OCI-LY1 (cell line): ENCODE measurements at regions not wholly inside any gene's neighbourhood (a gene's known extent, or its start where the extent isn't known, plus 50 kb on each side); places are given as distances from the start of the nearest gene placed in this dataset.

Experiments used
- H2AFZ ChIP-seq: fragments of 200-600 bp; sonication (generic), shearing (Covaris generic); 2 replicates; pipeline ENCODE4 v1.6.0; 2014; ENCODE audit warnings: antibody characterized with exemption, mild to moderate bottlenecking, low read length
- H3F3A ChIP-seq: fragments of 200-600 bp; sonication (generic), shearing (Covaris generic); 2 replicates; pipeline ENCODE4 v1.6.0; 2014; ENCODE audit warnings: mild to moderate bottlenecking, antibody characterized with exemption, low read length, moderate library complexity; ENCODE audit not compliant: insufficient read depth
- H3K27ac ChIP-seq: fragments of 200-600 bp; sonication (generic); 2 replicates; pipeline ENCODE4 v1.5.1; 2014; ENCODE audit warnings: low read length, mixed run types, mild to moderate bottlenecking, low read depth; ENCODE audit not compliant: poor library complexity, severe bottlenecking
- H3K27me3 ChIP-seq: fragments of 200-600 bp; sonication (generic); 2 replicates; pipeline ENCODE4 v1.6.0; 2014; ENCODE audit warnings: antibody characterized with exemption, mild to moderate bottlenecking, low read length, moderate library complexity; ENCODE audit not compliant: insufficient read depth
- H3K36me3 ChIP-seq: fragments of 200-600 bp; sonication (generic); 2 replicates; pipeline ENCODE4 v1.6.1; 2014; ENCODE audit warnings: mild to moderate bottlenecking, antibody characterized with exemption, low read length, moderate library complexity, mixed read lengths; ENCODE audit not compliant: insufficient read depth
- H3K4me1 ChIP-seq: fragments of 200-600 bp; sonication (generic); 2 replicates; pipeline ENCODE4 v1.5.1; 2014; ENCODE audit warnings: mild to moderate bottlenecking, low read length, moderate library complexity; ENCODE audit not compliant: insufficient read depth, severe bottlenecking
- H3K4me2 ChIP-seq: fragments of 200-600 bp; sonication (generic), shearing (Covaris generic); 2 replicates; pipeline ENCODE4 v1.6.1; 2014; ENCODE audit warnings: low read length
- H3K4me3 ChIP-seq: fragments of 200-600 bp; sonication (generic); 2 replicates; pipeline ENCODE4 v1.5.1; 2014; ENCODE audit warnings: low read length, low read depth, mild to moderate bottlenecking, mixed read lengths; ENCODE audit not compliant: poor library complexity, severe bottlenecking
- H3K79me2 ChIP-seq: fragments of 200-600 bp; shearing (Covaris generic); 2 replicates; pipeline ENCODE4 v1.6.1; 2016; ENCODE audit warnings: mixed run types, low read length, mixed read lengths; ENCODE audit not compliant: insufficient read depth
- H3K9ac ChIP-seq: fragments of 200-600 bp; sonication (generic), shearing (Covaris generic); 2 replicates; pipeline ENCODE4 v1.6.1; 2014; ENCODE audit warnings: mild to moderate bottlenecking, low read length, mixed read lengths
- H3K9me2 ChIP-seq: fragments of 200-600 bp; sonication (generic), shearing (Covaris generic); 2 replicates; pipeline ENCODE4 v1.6.1; 2014; ENCODE audit warnings: low read depth, mild to moderate bottlenecking, low read length, mixed read lengths
- H3K9me3 ChIP-seq: fragments of 200-600 bp; shearing (Covaris generic); 2 replicates; pipeline ENCODE4 v1.6.1; 2014; ENCODE audit warnings: low read length, mixed read lengths
- H4K20me1 ChIP-seq: fragments of 200-600 bp; sonication (generic), shearing (Covaris generic); 2 replicates; pipeline ENCODE4 v1.6.0; 2016; ENCODE audit warnings: mild to moderate bottlenecking, low read length; ENCODE audit not compliant: insufficient read depth
- EZH2 ChIP-seq: fragments of 200-600 bp; sonication (generic), shearing (Covaris generic); IDR thresholded peaks from 2 replicates; pipeline ENCODE4 v1.8.0; 2017; ENCODE audit warnings: borderline replicate concordance, mixed run types, mild to moderate bottlenecking, antibody characterized with exemption, low read length, moderate library complexity, mixed read lengths
- TF ChIP-seq, protein P1 (sequence below): fragments of 200-600 bp; sonication (generic), shearing (Covaris generic); IDR thresholded peaks from 2 replicates; pipeline ENCODE4 v1.5.1; 2017; ENCODE audit warnings: mild to moderate bottlenecking, antibody characterized with exemption, low read length, moderate library complexity, mixed read lengths

- no peak overlapping the region for H3K27ac ChIP-seq
- H3K4me2 ChIP-seq = no peak overlapping the region
- H3K4me1 ChIP-seq = no peaks in the 10 kb centered on the region
- H3K9ac ChIP-seq = no peak overlapping the region
- H3K9me2 ChIP-seq = no peaks in the 10 kb centered on the region
- H3K36me3 ChIP-seq = no peaks in the 10 kb centered on the region
- no peaks in the 10 kb centered on the region for H3K27me3 ChIP-seq
- H2AFZ ChIP-seq = no peak overlapping the region
- no peaks in the 10 kb centered on the region for H3F3A ChIP-seq
- no peak overlapping the region for H3K4me3 ChIP-seq
- H3K79me2 ChIP-seq = no peaks in the 10 kb centered on the region
- no peaks in the 10 kb centered on the region for H3K9me3 ChIP-seq
- H4K20me1 ChIP-seq = no peaks in the 10 kb centered on the region
- TF ChIP-seq, protein P1, sequence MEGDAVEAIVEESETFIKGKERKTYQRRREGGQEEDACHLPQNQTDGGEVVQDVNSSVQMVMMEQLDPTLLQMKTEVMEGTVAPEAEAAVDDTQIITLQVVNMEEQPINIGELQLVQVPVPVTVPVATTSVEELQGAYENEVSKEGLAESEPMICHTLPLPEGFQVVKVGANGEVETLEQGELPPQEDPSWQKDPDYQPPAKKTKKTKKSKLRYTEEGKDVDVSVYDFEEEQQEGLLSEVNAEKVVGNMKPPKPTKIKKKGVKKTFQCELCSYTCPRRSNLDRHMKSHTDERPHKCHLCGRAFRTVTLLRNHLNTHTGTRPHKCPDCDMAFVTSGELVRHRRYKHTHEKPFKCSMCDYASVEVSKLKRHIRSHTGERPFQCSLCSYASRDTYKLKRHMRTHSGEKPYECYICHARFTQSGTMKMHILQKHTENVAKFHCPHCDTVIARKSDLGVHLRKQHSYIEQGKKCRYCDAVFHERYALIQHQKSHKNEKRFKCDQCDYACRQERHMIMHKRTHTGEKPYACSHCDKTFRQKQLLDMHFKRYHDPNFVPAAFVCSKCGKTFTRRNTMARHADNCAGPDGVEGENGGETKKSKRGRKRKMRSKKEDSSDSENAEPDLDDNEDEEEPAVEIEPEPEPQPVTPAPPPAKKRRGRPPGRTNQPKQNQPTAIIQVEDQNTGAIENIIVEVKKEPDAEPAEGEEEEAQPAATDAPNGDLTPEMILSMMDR = no peak
- no peak for TF ChIP-seq EZH2
These were observed 942.9 kb upstream of the EPHA7 start for GRCh38 chr6:94362061-94362864.

DNA sequence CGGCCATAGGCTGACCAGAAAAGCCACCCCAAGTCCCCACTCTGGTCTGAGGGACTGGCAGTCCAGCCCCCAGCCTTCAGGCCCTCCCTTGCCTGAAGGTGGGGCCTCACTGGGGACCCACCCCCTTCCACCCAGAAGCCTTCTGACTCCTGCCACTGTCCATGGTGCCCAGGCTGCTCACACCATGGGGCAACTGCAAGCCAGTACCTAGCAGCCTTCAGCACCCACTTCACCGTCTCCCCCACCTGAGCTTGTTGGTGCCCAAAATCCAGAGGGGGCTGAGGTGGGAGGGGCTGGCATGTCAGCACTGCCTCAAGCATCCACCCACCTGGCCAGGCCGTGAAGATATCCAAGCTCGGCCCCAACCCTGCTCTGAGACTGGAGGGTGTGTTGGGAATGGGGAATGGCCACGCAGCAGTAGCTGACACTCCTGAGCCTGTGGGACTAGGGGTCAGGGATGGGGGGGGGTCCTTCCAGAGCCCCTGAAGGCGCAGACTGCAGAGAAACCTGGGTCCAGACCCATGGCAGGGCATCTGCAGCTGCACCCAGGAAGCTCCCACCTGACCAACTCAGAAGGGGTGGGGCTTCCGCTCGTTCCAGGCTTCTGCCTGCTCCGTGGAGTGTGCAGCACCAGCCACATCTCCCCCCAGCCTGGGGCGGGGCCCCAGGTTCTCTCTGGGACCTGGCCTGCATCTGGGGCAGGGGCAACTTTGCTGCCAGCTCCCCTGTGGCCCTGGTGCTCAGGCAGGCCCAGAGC is 942.1 kb upstream of the EPHA7 start:
- Histone ChIP-seq H3K4me1 (no peaks in the 10 kb centered on the region), H4K20me1 (no peaks in the 10 kb centered on the region), H2AFZ (no peak overlapping the region), H3K9me2 (no peaks in the 10 kb centered on the region), H3K4me3 (no peak overlapping the region), H3K9me3 (no peaks in the 10 kb centered on the region), H3K36me3 (no peaks in the 10 kb centered on the region), H3K27ac (no peak overlapping the region), H3K79me2 (no peaks in the 10 kb centered on the region), H3K9ac (no peak overlapping the region), H3K4me2 (no peak overlapping the region), H3K27me3 (no peaks in the 10 kb centered on the region), H3F3A (no peaks in the 10 kb centered on the region)
- TF ChIP-seq EZH2 = no peak
- TF ChIP-seq, protein P1 = no peak

DNA sequence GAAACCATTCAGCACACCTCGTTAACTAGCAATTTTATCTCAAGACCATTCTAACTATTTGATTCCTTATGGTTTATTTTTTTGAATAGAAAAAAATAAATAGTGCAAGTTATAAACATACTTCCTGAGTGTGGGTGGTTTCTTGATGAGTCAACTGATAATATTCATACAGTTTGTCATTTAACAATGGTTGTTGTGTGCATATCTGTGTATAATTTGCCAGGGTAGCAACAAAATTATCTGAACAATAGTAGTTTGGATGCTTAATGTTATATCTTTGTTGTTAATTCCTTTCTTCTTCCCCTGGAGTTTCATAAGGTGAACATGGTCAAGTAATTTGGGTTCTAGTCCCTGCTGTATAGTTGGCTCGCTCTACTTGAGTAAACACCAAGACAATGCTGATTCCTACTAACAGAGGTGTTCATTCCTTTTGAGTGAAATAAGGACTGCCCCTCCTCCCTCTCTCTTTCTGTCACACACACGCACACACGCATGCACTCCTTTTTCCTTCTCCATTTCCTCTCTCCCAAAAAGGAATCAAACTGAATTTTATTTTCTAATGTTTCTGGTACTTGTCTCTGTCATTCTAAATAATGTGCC is 938.1 kb upstream of the EPHA7 start:
- no peak for TF ChIP-seq EZH2
- TF ChIP-seq, protein P1 = no peak
- no peak overlapping the region for H2AFZ ChIP-seq
- no peak overlapping the region for H3K4me3 ChIP-seq

More for the DNA sequence above, 938.1 kb upstream of the EPHA7 start:
- Histone ChIP-seq H3K9me3 (no peaks in the 10 kb centered on the region), H3K9me2 (no peaks in the 10 kb centered on the region), H3K4me2 (no peak overlapping the region), H3K36me3 (no peaks in the 10 kb centered on the region), H3K27me3 (no peaks in the 10 kb centered on the region), H3F3A (no peaks in the 10 kb centered on the region), H3K79me2 (no peaks in the 10 kb centered on the region), H4K20me1 (no peaks in the 10 kb centered on the region), H3K27ac (no peak overlapping the region), H3K9ac (no peak overlapping the region), H3K4me1 (no peaks in the 10 kb centered on the region)
